Activated T-cell treated with anti-CD3 and anti-CD28 coated beads, Interleukin-2, amount 50 U/mL, for 4 hours (primary cell): ENCODE measurements at regions not wholly inside any gene's neighbourhood (a gene's known extent, or its start where the extent isn't known, plus 50 kb on each side); places are given as distances from the start of the nearest gene placed in this dataset.

Source experiments
- ATAC-seq, 2 donors: fragments of 200-7000 bp; cut with Tn5 transposase; one replicate each; pipeline ENCODE4 v1.10.0; 2021
- DNase-seq: peaks from one replicate; pipeline ENCODE4 v3.0.0-alpha.2; 2020
- H3K27me3 Mint-ChIP-seq: one replicate; pipeline ENCODE4 v1.8.0; 2021; ENCODE audit warnings: low read depth, mixed read lengths
- H3K36me3 Mint-ChIP-seq: one replicate; pipeline ENCODE4 v1.8.0; 2022; ENCODE audit warnings: mixed read lengths; ENCODE audit not compliant: insufficient read depth
- H3K4me1 Mint-ChIP-seq: one replicate; pipeline ENCODE4 v1.8.0; 2021; ENCODE audit warnings: low read depth, mixed read lengths
- H3K4me3 Mint-ChIP-seq: one replicate; pipeline ENCODE4 v1.8.0; 2021; ENCODE audit warnings: mild to moderate bottlenecking, moderate library complexity, mixed read lengths
- H3K9me3 Mint-ChIP-seq: one replicate; pipeline ENCODE4 v1.8.0; 2021; ENCODE audit warnings: mixed read lengths

- no peaks in the 10 kb centered on the region for H3K4me1 Mint-ChIP-seq
- H3K4me3 Mint-ChIP-seq = no peak overlapping the region
- ATAC-seq (no peak), DNase-seq (no peak)
- H3K36me3 Mint-ChIP-seq = no peaks in the 10 kb centered on the region
- no peaks in the 10 kb centered on the region for H3K27me3 Mint-ChIP-seq
- H3K9me3 Mint-ChIP-seq = no peaks in the 10 kb centered on the region
Observed at GRCh38 chr3:178300441-178300959, 235.7 kb upstream of the KCNMB2 start.

- H3K36me3 Mint-ChIP-seq = no peaks in the 10 kb centered on the region
- H3K4me1 Mint-ChIP-seq = no peaks in the 10 kb centered on the region
- H3K27me3 Mint-ChIP-seq = no peaks in the 10 kb centered on the region
- ATAC-seq (no peak), DNase-seq (no peak)
- no peak overlapping the region for H3K4me3 Mint-ChIP-seq
- H3K9me3 Mint-ChIP-seq = no peaks in the 10 kb centered on the region
Observed at GRCh38 chr3:178302966-178303930, 233.0 kb upstream of the KCNMB2 start.

- Mint-ChIP-seq H3K4me1 (peaks cover 1% of the 10 kb centered on the region), H3K36me3 (no peaks in the 10 kb centered on the region), H3K27me3 (no peaks in the 10 kb centered on the region), H3K9me3 (no peaks in the 10 kb centered on the region), H3K4me3 (no peak overlapping the region)
- DNase-seq = no peak
- ATAC-seq = no peak
Observed at GRCh38 chr3:178304758-178305467, 231.3 kb upstream of the KCNMB2 start.

GRCh38 chr3:178306432-178307115, 229.7 kb upstream of the KCNMB2 start:
- H3K9me3 Mint-ChIP-seq = no peaks in the 10 kb centered on the region
- H3K4me3 Mint-ChIP-seq = no peak overlapping the region
- DNase-seq (no peak), ATAC-seq (no peak)
- no peaks in the 10 kb centered on the region for H3K27me3 Mint-ChIP-seq
- no peaks in the 10 kb centered on the region for H3K36me3 Mint-ChIP-seq
- H3K4me1 Mint-ChIP-seq = peaks cover 1% of the 10 kb centered on the region

- H3K4me1 Mint-ChIP-seq = peaks cover 1% of the 10 kb centered on the region
- H3K36me3 Mint-ChIP-seq = no peaks in the 10 kb centered on the region
- no peaks in the 10 kb centered on the region for H3K27me3 Mint-ChIP-seq
- DNase-seq (no peak), ATAC-seq (no peak)
- no peaks in the 10 kb centered on the region for H3K9me3 Mint-ChIP-seq
- no peak overlapping the region for H3K4me3 Mint-ChIP-seq
Observed at GRCh38 chr3:178308771-178309170, 227.5 kb upstream of the KCNMB2 start.

- Mint-ChIP-seq H3K4me3 (no peak overlapping the region), H3K27me3 (peaks cover 2% of the 10 kb centered on the region), H3K4me1 (peaks cover 1% of the 10 kb centered on the region), H3K9me3 (no peaks in the 10 kb centered on the region), H3K36me3 (no peaks in the 10 kb centered on the region)
- ATAC-seq = no peak
- no peak for DNase-seq
Observed at GRCh38 chr3:178310949-178311348, 225.3 kb upstream of the KCNMB2 start.

GRCh38 chr3:178313716-178314115, 222.5 kb upstream of the KCNMB2 start:
- no peaks in the 10 kb centered on the region for H3K36me3 Mint-ChIP-seq
- DNase-seq (no peak), ATAC-seq (no peak)
- H3K9me3 Mint-ChIP-seq = no peaks in the 10 kb centered on the region
- H3K27me3 Mint-ChIP-seq = peaks cover 2% of the 10 kb centered on the region
- H3K4me3 Mint-ChIP-seq = no peak overlapping the region
- H3K4me1 Mint-ChIP-seq = peaks cover 1% of the 10 kb centered on the region

GRCh38 chr3:178318340-178318739, 217.9 kb upstream of the KCNMB2 start:
- H3K27me3 Mint-ChIP-seq = peaks cover 2% of the 10 kb centered on the region
- H3K4me1 Mint-ChIP-seq = no peaks in the 10 kb centered on the region
- H3K36me3 Mint-ChIP-seq = no peaks in the 10 kb centered on the region
- ATAC-seq = no peak
- DNase-seq = no peak
- no peaks in the 10 kb centered on the region for H3K9me3 Mint-ChIP-seq
- no peak overlapping the region for H3K4me3 Mint-ChIP-seq

GRCh38 chr3:178318941-178319816, 217.1 kb upstream of the KCNMB2 start:
- Mint-ChIP-seq H3K4me3 (no peak overlapping the region), H3K36me3 (no peaks in the 10 kb centered on the region), H3K9me3 (no peaks in the 10 kb centered on the region), H3K27me3 (no peaks in the 10 kb centered on the region), H3K4me1 (no peaks in the 10 kb centered on the region)
- no peak for DNase-seq
- no peak for ATAC-seq

- Mint-ChIP-seq H3K4me3 (no peak overlapping the region), H3K36me3 (no peaks in the 10 kb centered on the region), H3K27me3 (no peaks in the 10 kb centered on the region), H3K4me1 (no peaks in the 10 kb centered on the region), H3K9me3 (no peaks in the 10 kb centered on the region)
- DNase-seq (no peak), ATAC-seq (no peak)
Observed at GRCh38 chr3:178320456-178321351, 215.5 kb upstream of the KCNMB2 start.

- no peak for ATAC-seq
- Mint-ChIP-seq H3K27me3 (no peaks in the 10 kb centered on the region), H3K9me3 (no peaks in the 10 kb centered on the region), H3K4me1 (no peaks in the 10 kb centered on the region), H3K4me3 (no peak overlapping the region), H3K36me3 (no peaks in the 10 kb centered on the region)
- no peak for DNase-seq
Observed at GRCh38 chr3:178324356-178324755, 211.9 kb upstream of the KCNMB2 start.

- H3K4me3 Mint-ChIP-seq = no peak overlapping the region
- DNase-seq (no peak), ATAC-seq (no peak)
- H3K9me3 Mint-ChIP-seq = no peaks in the 10 kb centered on the region
- no peaks in the 10 kb centered on the region for H3K4me1 Mint-ChIP-seq
- no peaks in the 10 kb centered on the region for H3K36me3 Mint-ChIP-seq
- no peaks in the 10 kb centered on the region for H3K27me3 Mint-ChIP-seq
Observed at GRCh38 chr3:178325330-178325729, 210.9 kb upstream of the KCNMB2 start.

- DNase-seq (no peak), ATAC-seq (no peak)
- Mint-ChIP-seq H3K4me1 (no peaks in the 10 kb centered on the region), H3K9me3 (no peaks in the 10 kb centered on the region), H3K27me3 (no peaks in the 10 kb centered on the region), H3K4me3 (no peak overlapping the region), H3K36me3 (no peaks in the 10 kb centered on the region)
Observed at GRCh38 chr3:178329936-178330335, 206.3 kb upstream of the KCNMB2 start.
